GM21423 (cell line): ENCODE measurements at regions not wholly inside any gene's neighbourhood (a gene's known extent, or its start where the extent isn't known, plus 50 kb on each side); places are given as distances from the start of the nearest gene placed in this dataset.
"Not testable (repeated sequence)": the region's sequence is repeated elsewhere in the genome, so short reads cannot be mapped to it uniquely, and the experiment has no call there.

Experiments
- ATAC-seq: cut with Tn5 transposase; IDR thresholded peaks from one replicate; pipeline ENCODE4 v1.9.1; 2021; ENCODE audit warnings: mild to moderate bottlenecking, moderate library complexity; ENCODE audit not compliant: unreplicated experiment

DNA sequence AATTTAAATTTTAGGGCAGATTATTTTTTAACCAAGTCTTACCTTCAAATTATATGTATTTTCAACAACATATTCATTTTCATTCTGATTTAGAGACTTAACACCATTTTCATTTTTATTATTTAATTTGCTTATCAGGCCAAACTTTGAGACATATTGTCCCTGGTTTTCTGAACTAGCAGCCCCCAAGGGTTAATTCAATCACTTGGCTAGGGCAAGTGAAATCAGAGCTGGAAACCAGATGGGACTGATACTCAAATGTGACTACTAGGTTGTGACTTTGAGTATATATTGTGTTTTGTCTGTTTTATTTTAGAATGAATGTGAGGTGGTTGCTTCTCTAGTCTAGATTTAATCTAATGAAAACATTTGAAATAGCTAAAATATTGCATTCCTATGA lies 198.9 kb upstream of the PTGFR start:
- no peak for ATAC-seq

GRCh38 chr1:78292361-78292760 lies 198.4 kb upstream of the PTGFR start:
- no peak for ATAC-seq

- ATAC-seq, result no peak
Measured at GRCh38 chr1:78297836-78298235, 192.9 kb upstream of the PTGFR start.

DNA sequence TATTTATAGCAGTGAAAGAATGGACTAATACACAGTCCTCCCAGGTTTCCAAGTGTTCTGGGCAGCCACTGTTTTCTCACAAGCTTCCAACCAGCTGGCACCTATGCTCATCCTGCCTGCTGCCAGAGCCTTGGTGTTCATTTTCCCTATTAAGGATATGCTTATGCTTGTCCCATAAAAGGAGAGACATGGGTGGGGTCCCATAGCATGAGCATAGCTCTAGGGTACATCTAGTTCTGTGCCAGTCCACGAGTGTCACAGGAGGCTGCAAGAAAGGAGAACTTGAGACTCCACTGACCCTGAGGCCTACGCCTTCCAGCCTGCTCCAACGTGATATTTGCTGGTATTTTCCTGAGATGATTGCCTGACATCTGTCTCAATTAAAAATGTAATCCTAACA lies 192.4 kb upstream of the PTGFR start:
- no peak for ATAC-seq

DNA sequence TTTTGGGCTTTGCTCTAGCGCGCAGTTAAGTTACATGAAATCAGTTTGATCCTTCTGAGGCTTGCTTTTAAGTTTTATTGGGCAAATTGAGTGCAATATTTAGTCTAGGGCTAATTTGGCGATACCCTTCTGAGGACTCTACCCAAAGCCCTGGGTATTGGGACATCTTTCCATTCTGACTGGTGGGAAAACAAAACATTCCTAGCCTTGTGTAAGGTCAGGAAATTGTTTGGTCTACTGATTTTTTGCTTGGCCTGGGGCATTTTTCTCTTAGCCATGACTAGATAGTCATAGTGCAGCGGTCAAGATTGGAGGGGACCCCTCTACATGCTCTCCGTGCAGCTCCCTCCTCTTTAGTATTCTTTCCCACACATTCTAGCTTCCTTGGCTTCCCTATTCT lies 189.6 kb upstream of the PTGFR start:
- no peak for ATAC-seq

- no peak for ATAC-seq
Measured at GRCh38 chr1:78303620-78304019, 187.2 kb upstream of the PTGFR start.

DNA sequence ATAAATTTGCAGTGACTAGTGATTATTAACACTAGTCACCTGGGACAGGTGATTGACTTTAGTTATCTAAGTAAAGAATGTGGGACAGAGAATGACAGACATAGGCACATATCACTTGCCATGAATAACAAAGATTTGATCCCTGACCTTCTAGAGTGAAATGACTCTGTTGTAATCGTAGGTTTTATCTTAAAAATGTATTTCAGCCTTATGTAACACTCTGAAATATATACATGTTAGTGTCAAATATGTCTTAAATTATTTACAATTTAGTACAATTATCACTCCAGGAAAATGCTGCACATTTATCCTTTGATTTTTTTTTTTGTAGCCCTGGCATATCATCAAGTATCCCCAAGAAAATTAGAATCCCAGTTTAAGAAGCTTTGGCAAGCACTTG lies 186.4 kb upstream of the PTGFR start:
- no peak for ATAC-seq

GRCh38 chr1:78304761-78305160 lies 186.0 kb upstream of the PTGFR start:
- ATAC-seq, result no peak

GRCh38 chr1:78310261-78310660 lies 180.5 kb upstream of the PTGFR start:
- not testable (repeated sequence) for ATAC-seq

DNA sequence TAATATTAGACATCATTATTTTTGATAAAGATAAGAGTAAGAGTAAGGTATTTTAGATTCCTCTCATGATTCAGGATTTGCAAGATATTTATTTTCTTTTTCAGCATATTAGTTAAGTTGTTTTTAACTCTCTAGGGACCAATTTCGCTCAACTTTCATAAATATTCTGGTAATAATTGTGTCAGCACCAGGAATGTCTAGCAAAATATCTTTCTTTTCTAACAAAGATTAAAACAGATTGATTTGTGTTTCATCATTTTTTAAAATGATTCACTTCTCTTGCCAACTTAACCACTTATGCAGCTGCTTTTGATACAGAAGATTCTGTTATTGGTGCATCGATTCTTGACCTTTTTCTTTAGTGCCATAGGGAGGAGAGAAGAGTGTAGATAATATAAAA lies 172.8 kb upstream of the PTGFR start:
- no peak for ATAC-seq

GRCh38 chr1:78319603-78320002 lies 171.2 kb upstream of the PTGFR start:
- ATAC-seq, result no peak

GRCh38 chr1:78322928-78323680 lies 167.7 kb upstream of the PTGFR start:
- ATAC-seq, result no peak

DNA sequence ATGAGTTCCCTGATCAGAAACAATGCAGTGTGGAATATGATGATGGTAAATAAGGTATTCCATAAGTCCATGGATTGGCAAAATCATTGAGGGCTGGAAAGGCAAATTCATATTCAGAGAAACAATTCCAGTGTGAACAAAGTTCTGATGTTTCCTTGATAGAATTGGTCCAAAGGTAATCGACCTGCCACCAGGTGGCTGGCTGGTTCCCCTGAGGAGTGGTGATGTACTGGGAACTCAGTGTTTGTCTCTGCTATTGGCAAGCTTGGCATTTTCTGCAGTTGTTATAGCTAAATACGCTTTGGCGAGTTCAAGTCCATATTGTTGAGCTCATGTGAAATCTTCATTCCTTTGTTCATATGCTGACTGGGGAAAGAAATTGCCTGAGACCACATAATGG lies 165.5 kb upstream of the PTGFR start:
- ATAC-seq, result no peak

- no peak for ATAC-seq
Measured at GRCh38 chr1:78329475-78329874, 161.3 kb upstream of the PTGFR start.

DNA sequence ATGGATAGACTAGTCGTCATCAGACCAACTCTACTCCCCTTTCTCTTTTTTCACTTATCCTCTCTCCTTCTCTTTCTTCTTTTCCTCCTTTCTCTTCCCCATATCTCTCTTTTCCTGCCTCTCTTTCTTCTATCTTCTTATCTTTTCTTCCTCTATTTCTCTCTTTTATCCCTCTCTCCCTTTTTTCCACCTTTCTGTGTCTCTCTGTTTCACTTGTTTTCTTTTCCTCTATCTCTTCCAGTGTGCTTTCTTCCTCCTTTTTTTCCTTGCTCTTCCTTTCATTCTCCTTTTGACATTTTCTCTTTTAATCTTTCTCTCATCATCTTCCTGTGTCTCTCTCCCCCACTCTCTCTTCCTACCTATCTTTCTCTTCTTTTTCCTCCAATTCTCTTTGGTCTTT lies 159.0 kb upstream of the PTGFR start:
- ATAC-seq, result no peak

DNA sequence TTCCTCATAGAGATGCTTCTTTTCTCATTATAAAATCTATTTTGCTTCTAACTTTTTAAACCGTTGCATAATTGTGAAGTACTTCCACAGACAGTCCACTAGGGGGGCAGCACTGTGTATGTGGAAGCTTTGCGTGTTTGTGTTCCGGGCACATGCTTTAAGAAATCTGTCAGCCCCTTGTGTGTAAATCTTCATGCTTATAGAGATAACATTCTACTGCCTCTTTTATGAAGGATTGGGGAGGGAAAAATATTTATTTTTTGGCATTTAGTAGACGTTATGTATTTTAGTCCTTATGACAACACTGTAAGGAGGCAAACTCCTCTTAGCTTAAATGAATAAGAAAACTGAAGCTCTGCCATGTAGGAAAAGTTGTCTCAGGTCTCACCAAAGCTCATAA lies 157.3 kb upstream of the PTGFR start:
- ATAC-seq, result peak; percentile 91

- no peak for ATAC-seq
Measured at GRCh38 chr1:78334114-78334513, 156.7 kb upstream of the PTGFR start.

DNA sequence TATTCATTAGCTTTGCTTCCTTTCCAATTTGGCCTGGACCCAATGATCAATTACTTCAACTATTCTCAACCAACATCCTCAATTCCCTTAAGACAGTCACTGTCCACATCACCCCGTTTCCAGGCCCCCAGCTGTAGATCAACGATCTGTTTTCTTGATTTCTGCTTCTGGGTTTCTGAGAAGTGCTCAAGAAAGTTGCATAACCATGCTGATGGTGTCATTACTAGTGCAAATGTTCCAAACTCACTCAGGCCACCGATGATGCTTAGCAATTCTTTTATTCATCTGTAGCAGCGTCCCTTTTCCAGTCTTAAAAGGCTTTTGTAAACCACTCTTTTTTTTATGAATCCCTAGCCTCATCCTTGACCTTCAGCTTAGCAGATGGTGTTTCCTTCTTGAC lies 155.8 kb upstream of the PTGFR start:
- no peak for ATAC-seq

DNA sequence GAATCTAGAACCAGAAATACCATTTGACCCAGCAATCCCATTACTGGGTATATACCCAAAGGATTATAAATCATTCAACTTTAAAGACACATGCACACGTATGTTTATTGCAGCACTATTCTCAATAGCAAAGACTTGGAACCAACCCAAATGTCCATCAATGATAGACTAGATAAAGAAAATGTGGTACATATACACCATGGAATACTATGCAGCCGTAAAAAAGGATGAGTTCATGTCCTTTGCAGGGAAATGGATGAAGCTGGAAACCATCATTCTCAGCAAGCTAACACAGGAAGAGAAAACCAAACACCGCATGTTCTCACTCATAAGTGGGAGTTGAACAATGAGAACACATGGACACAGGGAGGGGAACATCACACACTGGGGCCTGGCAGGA lies 154.0 kb upstream of the PTGFR start:
- ATAC-seq, result not testable (repeated sequence)

DNA sequence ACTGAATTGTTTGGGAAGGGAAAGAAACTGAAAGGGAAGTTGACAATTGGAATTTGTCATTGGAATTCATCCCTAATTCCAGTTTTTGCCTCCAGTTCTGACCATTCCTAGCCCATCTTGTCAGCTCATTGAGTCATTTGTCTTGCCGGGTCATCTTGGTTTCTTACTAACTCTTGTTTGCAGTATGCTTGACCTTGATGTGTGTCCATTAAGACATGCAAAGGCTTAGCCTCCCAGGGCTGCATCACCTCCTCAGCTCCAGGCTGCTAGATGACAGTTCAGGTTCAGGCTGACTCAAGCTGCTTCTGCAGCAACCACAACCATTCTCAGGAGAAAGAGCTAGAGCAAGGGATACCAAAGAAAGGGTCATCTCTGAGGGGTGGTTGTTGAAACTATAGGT lies 151.3 kb upstream of the PTGFR start:
- no peak for ATAC-seq

DNA sequence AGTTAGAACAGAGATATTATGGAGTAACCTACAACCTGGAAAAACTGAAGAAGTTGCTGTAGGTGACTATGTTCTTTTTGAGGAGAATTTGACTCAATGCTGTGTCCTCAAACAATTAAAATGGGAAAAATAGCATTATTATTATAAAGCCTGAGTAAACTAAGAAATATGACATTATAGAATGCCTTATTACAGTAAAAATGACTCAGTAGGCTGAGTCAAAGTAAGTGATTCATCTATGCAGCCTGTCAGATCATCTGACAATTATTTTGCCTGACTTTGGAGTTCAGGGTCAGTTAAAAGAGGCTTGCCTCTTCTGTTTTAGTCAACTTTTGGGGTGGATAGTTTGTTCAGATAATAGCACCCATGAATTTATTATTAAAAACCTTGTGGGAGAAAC lies 150.8 kb upstream of the PTGFR start:
- ATAC-seq, result no peak

GRCh38 chr1:78348496-78349284 lies 142.1 kb upstream of the PTGFR start:
- ATAC-seq, result no peak
